ENCODE measurements at regions not wholly inside any gene's neighbourhood (a gene's known extent, or its start where the extent isn't known, plus 50 kb on each side); places are given as distances from the start of the nearest gene placed in this dataset.

DNA sequence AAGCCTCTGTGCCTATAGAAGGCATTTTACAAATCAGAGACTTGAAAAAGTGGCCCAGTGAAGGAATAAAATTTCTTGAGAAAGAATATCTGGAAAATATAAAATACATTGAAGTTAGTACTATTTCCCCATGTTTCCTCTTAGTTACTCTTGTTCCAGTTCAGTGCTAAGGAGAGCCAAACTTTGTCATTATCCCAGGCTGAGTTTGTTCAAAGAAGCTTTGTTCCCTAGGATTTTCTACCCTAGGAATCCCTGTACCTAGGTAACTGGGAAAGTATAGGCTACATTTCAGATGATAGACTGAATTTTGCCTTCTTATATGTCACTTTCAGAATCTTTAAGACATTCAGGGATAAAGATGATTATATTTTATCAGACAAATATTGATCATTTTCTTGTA is 1395.7 kb upstream of the MAP3K7 start:
- TF ChIP-seq, protein P1, sequence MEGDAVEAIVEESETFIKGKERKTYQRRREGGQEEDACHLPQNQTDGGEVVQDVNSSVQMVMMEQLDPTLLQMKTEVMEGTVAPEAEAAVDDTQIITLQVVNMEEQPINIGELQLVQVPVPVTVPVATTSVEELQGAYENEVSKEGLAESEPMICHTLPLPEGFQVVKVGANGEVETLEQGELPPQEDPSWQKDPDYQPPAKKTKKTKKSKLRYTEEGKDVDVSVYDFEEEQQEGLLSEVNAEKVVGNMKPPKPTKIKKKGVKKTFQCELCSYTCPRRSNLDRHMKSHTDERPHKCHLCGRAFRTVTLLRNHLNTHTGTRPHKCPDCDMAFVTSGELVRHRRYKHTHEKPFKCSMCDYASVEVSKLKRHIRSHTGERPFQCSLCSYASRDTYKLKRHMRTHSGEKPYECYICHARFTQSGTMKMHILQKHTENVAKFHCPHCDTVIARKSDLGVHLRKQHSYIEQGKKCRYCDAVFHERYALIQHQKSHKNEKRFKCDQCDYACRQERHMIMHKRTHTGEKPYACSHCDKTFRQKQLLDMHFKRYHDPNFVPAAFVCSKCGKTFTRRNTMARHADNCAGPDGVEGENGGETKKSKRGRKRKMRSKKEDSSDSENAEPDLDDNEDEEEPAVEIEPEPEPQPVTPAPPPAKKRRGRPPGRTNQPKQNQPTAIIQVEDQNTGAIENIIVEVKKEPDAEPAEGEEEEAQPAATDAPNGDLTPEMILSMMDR (conservative IDR thresholded peaks at IDR 0.05 in 1 of 2, IDR thresholded peaks at IDR 0.05 in 1 of 2; ENCODE audit: low read depth in 1 of 2, low read length in 2 of 2): no peak
- no peak for TF ChIP-seq EZH2 (IDR thresholded peaks at IDR 0.05; ENCODE audit: low read length, missing control alignments)

Data from fibroblast of lung (primary cell).